CD4-positive, alpha-beta T cell (primary cell): ENCODE measurements at regions not wholly inside any gene's neighbourhood (a gene's known extent, or its start where the extent isn't known, plus 50 kb on each side); places are given as distances from the start of the nearest gene placed in this dataset.

ENCODE experiments used
- ATAC-seq: fragments of 200-7000 bp; cut with Tn5 transposase; one replicate; pipeline ENCODE4 v1.10.0; 2022; ENCODE audit warnings: mild to moderate bottlenecking; ENCODE audit not compliant: poor library complexity
- CTCF ChIA-PET: fragments of 350-600 bp; sonication (Branson Sonifier 250); formaldehyde crosslinking; loops from one replicate; lab custom pipeline; 2021; ENCODE audit warnings: antibody characterized with exemption, inconsistent platforms; lab: Charles Lee
- POLR2A ChIA-PET: fragments of 350-600 bp; sonication (Branson Sonifier 250); formaldehyde crosslinking; loops from one replicate; lab custom pipeline; 2021; ENCODE audit warnings: antibody characterized with exemption, inconsistent platforms; lab: Charles Lee
- DNase-seq, 14 experiments: peaks; one replicate each; pipeline ENCODE4 v3.0.0-alpha.2; 2013 to 2020; ENCODE audit warnings: mixed read lengths in 2 of 14
- H3K27ac ChIP-seq, 2 donors: one replicate each; pipeline versions ENCODE4 v1.5.1 to v1.7.0; 2013; ENCODE audit warnings: low read length in 2 of 2, low read depth in 1 of 2, mild to moderate bottlenecking in 1 of 2
- H3K27me3 ChIP-seq, 2 experiments: 1 replicate in 1 of 2; 2 replicates in 1 of 2; pipeline versions ENCODE4 v1.6.1 to v1.7.0; 2013; ENCODE audit warnings: low read length in 2 of 2, control low read depth in 1 of 2, mild to moderate bottlenecking in 1 of 2, moderate library complexity in 1 of 2; ENCODE audit not compliant: insufficient read depth in 2 of 2, control insufficient read depth in 1 of 2
- H3K36me3 ChIP-seq: one replicate; pipeline ENCODE4 v1.6.1; 2013; ENCODE audit warnings: low read length, control low read depth; ENCODE audit not compliant: insufficient read depth
- H3K4me1 ChIP-seq: one replicate; pipeline ENCODE4 v1.6.1; 2013; ENCODE audit warnings: low read length, control low read depth; ENCODE audit not compliant: insufficient read depth
- H3K4me3 ChIP-seq: one replicate; pipeline ENCODE4 v1.5.1; 2013; ENCODE audit warnings: mild to moderate bottlenecking, low read length, moderate library complexity
- H3K9me3 ChIP-seq, 2 experiments: 1 replicate in 1 of 2; 2 replicates in 1 of 2; pipeline versions ENCODE4 v1.6.1 to v1.7.0; 2013; ENCODE audit warnings: low read length in 2 of 2, mild to moderate bottlenecking in 2 of 2, control low read depth in 1 of 2, moderate library complexity in 1 of 2; ENCODE audit not compliant: control insufficient read depth in 1 of 2, insufficient read depth in 1 of 2
- H3K27ac Mint-ChIP-seq: one replicate; pipeline ENCODE4 v1.8.0; 2020; ENCODE audit warnings: mixed read lengths
- H3K27me3 Mint-ChIP-seq: one replicate; pipeline ENCODE4 v1.8.0; 2021; ENCODE audit warnings: mixed read lengths
- H3K36me3 Mint-ChIP-seq: one replicate; pipeline ENCODE4 v1.8.0; 2021; ENCODE audit warnings: low read depth, mixed read lengths
- H3K4me1 Mint-ChIP-seq: one replicate; pipeline ENCODE4 v1.8.0; 2021; ENCODE audit warnings: low read depth, mixed read lengths
- H3K4me3 Mint-ChIP-seq: one replicate; pipeline ENCODE4 v1.8.0; 2020; ENCODE audit warnings: mild to moderate bottlenecking, mixed read lengths
- H3K9me3 Mint-ChIP-seq: one replicate; pipeline ENCODE4 v1.8.0; 2020; ENCODE audit warnings: mixed read lengths
- intact Hi-C, 2 experiments: fragments of 100-400 bp; cut with DNase I in 1 of 2; cut with micrococcal nuclease in 1 of 2; formaldehyde crosslinking; loops; one replicate each; pipeline versions ENCODE4 v1.15.1 to v1.9.0; 2023 to 2025; cut with DNase I, micrococcal nuclease
- TF ChIP-seq, protein P1 (sequence below): fragments of 200-600 bp; IDR thresholded peaks from one replicate; pipeline ENCODE4 v1.8.0; 2022; ENCODE audit warnings: antibody characterized with exemption, mild to moderate bottlenecking

DNA sequence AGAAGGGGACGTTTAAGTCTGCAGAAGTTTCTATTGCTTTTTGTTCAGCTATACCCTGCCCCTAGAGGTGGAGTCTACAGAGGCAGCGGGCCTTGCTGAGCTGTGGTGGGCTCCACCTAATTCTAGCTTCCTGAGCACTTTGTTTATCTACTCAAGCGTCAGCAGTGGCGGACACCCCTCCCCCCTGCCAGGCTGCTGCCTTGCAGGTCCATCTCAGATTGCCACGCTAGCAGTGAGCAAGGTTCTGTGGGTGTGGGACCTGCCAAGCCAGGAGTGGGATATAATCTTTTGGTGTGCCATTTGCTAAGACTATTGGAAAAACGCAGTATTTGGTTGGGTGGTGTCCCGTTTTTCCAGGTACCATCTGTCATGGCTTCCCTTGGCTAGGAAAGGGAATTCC is 147.3 kb upstream of the PRPS1L1 start:
- intact Hi-C loops = no loop called here
- H3K4me1 ChIP-seq = no peaks in the 10 kb centered on the region
- POLR2A ChIA-PET = no interaction called here
- no peak for ATAC-seq
- Mint-ChIP-seq H3K9me3 (no peaks in the 10 kb centered on the region), H3K27ac (no peak overlapping the region), H3K4me1 (no peaks in the 10 kb centered on the region), H3K36me3 (no peaks in the 10 kb centered on the region), H3K4me3 (no peak overlapping the region), H3K27me3 (peaks cover 13% of the 10 kb centered on the region)
- H3K9me3 ChIP-seq = peaks cover 0 to 5% of the 10 kb centered on the region in 2 experiments
- no peaks in the 10 kb centered on the region for H3K27me3 ChIP-seq
- no peak overlapping the region for H3K4me3 ChIP-seq
- TF ChIP-seq, protein P1, sequence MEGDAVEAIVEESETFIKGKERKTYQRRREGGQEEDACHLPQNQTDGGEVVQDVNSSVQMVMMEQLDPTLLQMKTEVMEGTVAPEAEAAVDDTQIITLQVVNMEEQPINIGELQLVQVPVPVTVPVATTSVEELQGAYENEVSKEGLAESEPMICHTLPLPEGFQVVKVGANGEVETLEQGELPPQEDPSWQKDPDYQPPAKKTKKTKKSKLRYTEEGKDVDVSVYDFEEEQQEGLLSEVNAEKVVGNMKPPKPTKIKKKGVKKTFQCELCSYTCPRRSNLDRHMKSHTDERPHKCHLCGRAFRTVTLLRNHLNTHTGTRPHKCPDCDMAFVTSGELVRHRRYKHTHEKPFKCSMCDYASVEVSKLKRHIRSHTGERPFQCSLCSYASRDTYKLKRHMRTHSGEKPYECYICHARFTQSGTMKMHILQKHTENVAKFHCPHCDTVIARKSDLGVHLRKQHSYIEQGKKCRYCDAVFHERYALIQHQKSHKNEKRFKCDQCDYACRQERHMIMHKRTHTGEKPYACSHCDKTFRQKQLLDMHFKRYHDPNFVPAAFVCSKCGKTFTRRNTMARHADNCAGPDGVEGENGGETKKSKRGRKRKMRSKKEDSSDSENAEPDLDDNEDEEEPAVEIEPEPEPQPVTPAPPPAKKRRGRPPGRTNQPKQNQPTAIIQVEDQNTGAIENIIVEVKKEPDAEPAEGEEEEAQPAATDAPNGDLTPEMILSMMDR = no peak
- CTCF ChIA-PET = no interaction called here
- H3K36me3 ChIP-seq = no peaks in the 10 kb centered on the region
- no peak overlapping the region for H3K27ac ChIP-seq
- DNase-seq = peak in 1 of 14 experiments; percentile 17

DNA sequence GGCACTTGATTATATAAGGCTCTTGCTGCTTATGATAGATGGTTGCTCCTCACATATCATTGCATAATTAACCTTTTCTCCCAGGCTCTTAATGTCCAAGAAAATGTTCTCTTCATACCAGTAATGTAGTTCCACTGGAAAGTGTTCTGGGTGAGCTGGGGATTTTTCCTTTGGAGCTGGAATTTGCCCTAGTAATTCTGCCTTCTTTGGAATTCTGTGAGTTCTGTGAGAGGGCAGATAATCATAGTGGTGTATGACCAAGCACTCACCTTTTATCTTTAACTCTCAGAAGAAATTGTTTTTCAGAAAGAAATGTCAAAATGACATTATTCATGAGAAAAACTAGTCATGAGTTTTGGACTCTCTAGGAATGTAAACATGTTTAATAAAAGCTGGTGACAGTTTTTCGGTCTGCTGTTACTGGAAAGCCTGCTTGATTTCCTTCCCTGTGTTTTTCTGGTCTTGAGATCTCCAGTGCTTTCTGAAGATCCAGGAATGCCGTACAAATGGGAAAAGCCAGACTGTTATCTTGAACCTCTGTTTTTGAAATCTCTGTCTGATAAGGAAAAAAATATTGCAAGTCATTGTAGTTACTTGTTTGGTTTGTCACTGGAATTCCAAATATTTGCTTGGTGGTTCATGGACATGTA is 148.3 kb upstream of the PRPS1L1 start:
- H3K36me3 ChIP-seq = no peaks in the 10 kb centered on the region
- peaks cover 13% of the 10 kb centered on the region for H3K27me3 Mint-ChIP-seq
- peaks cover 0 to 5% of the 10 kb centered on the region in 2 experiments for H3K9me3 ChIP-seq
- ChIA-PET CTCF (no interaction called here), POLR2A (no interaction called here)
- TF ChIP-seq, protein P1 = no peak
- H3K4me3 ChIP-seq = no peak overlapping the region
- no peak overlapping the region for H3K4me3 Mint-ChIP-seq
- H3K36me3 Mint-ChIP-seq = no peaks in the 10 kb centered on the region
- no peaks in the 10 kb centered on the region for H3K9me3 Mint-ChIP-seq
- no peaks in the 10 kb centered on the region for H3K4me1 ChIP-seq
- no peak for ATAC-seq
- intact Hi-C loops = no loop called here
- H3K27ac Mint-ChIP-seq = no peak overlapping the region
- no peak for DNase-seq
- H3K27ac ChIP-seq = no peak overlapping the region
- H3K27me3 ChIP-seq = no peaks in the 10 kb centered on the region
- H3K4me1 Mint-ChIP-seq = no peaks in the 10 kb centered on the region

DNA sequence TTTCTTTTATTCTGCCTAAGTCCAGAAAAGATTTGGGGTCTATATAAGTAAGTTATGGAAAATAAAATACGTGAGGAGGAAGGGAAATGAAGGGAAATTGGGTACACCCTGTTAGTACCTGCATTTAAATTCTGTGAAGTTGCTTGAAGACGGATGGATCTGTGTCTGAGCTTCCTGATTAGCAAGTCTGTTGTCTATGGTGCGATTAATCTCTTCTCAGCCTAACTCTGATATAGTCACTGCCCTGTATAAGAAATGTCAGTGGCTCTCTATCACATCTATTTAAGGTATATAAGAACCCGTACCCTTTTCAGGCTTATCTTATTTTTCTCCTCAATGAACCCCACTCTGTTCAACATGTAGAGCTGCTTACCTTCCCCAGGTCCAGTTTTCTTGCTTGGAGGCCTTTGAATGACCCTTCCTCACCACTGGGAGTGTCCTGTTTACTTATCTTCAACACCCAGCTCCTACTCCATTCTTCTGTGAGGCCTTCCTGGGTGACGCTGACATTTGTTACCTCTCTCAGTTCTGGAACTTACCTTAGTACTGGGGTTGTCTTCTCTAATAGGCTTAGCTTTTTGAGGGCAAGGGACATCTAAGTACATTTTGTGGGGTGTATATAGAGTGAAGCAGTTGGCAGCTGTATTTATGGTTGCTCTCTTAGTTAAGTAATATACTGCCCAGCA is 149.6 kb upstream of the PRPS1L1 start:
- intact Hi-C loops = no loop called here
- Mint-ChIP-seq H3K27ac (no peak overlapping the region), H3K4me1 (no peaks in the 10 kb centered on the region), H3K4me3 (no peak overlapping the region), H3K27me3 (peaks cover 13% of the 10 kb centered on the region), H3K9me3 (no peaks in the 10 kb centered on the region), H3K36me3 (no peaks in the 10 kb centered on the region)
- no peak overlapping the region for H3K4me3 ChIP-seq
- H3K4me1 ChIP-seq = no peaks in the 10 kb centered on the region
- H3K9me3 ChIP-seq = peaks cover 0 to 5% of the 10 kb centered on the region in 2 experiments
- TF ChIP-seq, protein P1 = no peak
- ChIA-PET CTCF (no interaction called here), POLR2A (no interaction called here)
- H3K36me3 ChIP-seq = no peaks in the 10 kb centered on the region
- ATAC-seq (no peak), DNase-seq (no peak)
- no peaks in the 10 kb centered on the region for H3K27me3 ChIP-seq
- no peak overlapping the region for H3K27ac ChIP-seq
